NCI-H1105 treated with DMSO at 0.1 percent for 48 hours (cell line): ENCODE measurements at regions not wholly inside any gene's neighbourhood (a gene's known extent, or its start where the extent isn't known, plus 50 kb on each side); places are given as distances from the start of the nearest gene placed in this dataset.

Experiments
- DNase-seq: peaks from one replicate; lab custom pipeline; 2025; lab: John Stamatoyannopoulos, UW

DNA sequence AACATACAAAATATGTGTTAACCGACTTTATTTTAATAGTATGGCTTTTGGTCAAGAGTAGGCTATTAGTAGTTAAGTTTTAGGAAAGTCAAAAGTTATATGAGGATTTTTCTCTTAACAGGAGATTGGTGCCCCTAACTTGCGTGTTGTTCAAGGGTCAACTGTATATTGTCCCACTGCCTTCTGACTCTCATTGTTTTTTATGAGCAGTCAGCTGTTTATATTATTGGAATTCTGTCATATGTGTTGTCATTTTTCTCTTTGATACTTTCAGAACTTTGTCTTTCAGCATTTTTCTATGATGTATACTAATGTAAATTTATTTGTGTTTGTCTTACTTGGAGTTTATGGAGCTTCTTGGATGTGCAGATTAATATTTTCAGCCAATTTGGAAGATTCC is 142.1 kb upstream of the CMC1 start:
- no peak for DNase-seq

DNA sequence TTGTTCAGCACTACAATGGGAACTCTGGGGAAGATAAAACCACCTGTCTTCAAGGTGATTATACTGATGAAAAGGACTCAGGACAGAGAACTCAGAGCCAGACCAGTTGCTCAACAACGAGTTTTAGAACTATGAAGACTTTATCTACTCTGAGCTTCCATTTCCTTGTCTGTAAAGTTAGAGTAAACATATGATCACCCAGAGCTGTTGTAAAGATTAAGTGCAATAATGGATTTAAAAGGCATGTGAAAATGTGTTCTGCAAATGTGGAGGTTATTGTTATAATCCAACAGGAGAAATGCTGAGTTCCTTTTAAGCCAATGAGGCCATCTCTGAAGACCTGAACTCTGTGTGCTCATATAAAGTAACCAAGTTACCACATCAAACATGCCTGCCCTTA is 139.7 kb upstream of the CMC1 start:
- DNase-seq, result no peak

DNA sequence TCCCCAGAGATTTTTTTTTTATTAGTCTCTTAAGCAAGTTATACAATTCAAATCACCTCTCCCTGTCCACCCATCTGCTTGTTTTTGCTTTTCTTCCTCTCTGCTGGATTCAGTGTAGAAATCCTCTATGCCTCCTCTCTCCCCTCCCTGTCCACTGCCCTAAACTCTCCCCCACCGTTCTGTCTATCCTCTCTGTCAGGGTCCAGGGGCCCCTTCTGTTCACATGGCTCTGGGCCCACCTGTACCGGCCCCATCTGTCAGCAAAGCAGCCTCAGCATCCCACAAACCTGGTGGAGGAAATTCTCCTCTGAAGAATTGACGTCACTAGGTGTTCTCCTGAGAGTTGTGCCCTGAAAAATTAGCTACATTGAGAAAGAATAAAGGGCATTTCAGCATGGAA is 137.6 kb upstream of the CMC1 start:
- no peak for DNase-seq

DNA sequence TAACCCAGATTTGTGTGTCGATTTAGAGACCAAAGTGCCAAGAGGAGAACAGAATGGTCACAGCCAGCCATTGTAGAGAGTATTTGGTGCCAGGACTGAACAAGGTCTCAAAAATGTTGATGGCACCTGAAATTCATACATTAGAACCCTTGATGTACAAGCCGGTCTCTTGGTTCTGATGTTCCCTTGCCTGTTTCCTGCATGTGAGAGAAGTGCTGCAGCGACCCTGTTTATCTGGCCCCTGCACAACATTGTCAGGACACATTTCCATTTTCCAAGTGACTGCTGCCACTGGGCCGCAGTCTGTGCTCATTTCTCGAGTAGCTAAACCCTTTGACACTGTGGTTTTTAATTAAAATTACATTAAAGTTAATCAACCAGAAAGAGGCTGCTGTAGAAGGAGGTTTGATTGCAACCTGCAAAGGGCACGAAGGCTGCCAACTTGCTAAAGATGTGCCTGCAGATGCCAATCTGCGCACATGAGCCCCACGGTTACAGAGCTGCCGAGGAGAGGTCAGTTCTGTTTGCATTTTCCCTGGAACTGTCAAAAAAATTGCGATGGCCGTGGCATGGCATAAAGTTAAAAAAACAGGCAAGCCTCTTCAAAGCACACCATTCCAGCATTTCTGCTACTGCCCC is 136.4 kb upstream of the CMC1 start:
- no peak for DNase-seq

DNA sequence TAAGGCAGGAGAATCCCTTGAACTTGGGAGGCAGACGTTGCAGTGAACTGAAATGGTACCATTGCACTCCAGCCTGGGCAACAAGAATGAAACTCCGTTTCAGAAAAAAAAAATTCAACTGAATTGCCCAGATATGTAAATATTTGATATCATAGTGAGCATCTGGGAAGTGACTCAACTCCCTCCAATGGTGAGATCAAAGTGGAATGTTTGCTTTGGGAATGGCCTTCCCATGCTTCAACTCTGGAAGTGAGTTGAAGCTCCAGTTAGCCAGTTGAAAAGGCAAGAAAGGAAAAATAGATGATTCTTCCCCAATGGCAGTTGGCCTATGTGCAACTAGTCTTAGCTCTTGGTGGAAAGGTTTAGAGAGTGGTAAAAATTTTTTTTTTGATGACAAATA is 131.6 kb upstream of the CMC1 start:
- DNase-seq, result no peak

DNA sequence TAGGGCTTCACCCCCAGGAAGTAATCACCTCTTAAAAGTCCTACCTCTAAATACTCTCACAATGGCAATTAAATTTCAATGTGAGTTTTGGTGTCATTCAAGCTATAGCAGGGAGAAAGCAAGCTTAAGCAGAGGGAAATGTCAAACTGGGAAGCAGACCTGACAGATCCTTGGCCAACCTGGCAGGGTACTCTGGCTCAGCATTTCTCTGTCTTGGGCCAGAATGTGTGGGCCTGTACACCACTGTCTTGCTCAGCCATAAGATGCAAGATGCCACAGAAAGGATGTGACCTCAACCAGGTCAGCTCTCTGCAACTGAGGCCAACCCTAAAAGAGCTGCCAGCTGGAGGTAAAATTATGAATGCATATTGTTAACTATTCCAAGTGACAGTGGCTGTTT is 130.6 kb upstream of the CMC1 start:
- DNase-seq, result no peak

DNA sequence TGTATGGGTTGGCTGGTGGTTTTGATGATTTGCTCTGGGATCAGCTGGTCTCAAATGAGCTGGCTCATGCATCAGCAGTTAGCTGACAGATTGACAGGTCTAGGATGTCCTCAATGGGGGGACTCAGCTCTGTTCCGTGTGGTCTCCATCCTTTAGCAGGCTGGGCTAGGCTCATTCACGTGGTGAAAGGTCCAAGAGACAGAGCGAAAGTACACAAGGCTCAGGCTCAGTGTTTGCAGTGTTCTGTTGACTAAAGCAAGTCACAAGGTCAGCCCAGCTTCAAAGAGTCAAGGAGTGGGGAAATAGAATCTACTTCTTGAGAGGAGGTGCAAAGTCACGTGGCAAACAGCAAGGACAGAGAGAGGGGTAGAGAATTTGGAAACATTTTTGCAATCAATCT is 126.5 kb upstream of the CMC1 start:
- DNase-seq, result no peak

DNA sequence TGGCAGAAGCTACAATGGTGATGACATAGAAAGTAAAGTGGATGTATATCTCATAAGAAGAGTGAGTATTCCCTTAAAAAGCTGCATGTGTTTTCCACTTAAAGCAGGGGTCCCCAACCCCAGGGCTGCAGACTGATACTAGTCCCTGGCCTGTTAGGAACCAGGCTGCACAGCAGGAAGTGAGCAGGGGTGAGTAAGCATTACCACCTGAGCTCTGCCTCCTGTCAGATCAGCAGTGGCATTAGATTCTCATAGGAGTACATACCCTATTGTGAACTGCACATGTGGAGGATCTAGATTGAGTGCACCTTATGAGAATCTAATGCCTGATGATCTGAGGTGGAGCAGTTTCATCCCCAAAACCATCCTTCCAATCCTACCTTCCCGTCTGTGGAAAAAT is 126.1 kb upstream of the CMC1 start:
- DNase-seq, result no peak

DNA sequence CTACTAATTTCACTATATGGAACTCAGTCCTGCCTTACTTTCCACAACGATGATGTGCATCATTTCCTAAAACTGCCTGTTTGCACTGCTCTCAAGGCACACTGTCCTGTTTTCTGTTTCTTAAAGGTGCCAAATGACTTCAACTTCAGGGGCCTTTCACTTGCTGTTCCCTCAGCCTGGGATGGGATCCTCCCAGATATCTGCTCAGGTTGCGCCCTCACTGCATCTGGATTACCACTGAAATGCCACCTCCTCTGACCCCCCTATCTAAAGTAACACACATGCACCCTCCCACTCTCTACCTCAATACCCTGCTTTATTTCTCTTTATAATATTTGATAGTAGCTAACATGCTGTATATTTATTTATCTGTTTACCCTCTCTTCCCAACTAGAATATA is 123.8 kb upstream of the CMC1 start:
- no peak for DNase-seq

DNA sequence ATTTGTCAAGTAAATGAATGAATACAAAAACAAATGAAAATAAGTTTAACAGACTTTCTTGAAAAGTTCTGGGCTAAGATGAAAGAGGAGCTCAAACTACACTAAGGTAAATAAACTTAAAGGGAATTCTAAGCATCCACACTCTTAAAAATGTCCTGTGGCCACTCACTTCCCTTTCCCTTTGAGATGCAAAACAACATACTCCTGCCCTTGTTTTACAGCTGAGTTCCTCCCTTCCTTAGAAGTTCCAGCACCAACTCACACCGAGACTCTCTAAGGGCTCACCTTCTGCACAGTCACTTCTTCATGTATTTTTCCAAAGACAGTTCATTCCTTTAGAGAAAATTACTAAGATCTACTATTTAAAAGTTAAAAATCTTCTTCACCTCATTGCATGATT is 123.3 kb upstream of the CMC1 start:
- DNase-seq, result no peak

DNA sequence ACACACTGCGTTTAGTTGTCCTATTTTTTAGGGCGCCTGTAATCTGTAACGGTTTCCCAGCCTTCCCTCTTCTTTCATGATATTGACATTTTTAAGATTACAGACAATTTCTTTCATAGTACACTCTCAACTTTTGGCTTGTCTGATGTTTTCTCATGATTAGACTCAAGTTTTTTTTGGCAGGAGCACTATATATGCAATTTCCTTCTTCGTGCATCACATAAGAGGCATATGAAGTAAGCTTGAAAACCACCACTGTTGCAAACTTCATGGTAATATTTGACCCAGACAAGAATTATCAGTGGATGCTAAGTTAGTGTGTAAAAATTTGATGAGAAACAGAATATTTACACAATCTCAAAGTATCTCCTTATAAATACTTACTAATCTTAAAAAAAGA is 119.2 kb upstream of the CMC1 start:
- no peak for DNase-seq

DNA sequence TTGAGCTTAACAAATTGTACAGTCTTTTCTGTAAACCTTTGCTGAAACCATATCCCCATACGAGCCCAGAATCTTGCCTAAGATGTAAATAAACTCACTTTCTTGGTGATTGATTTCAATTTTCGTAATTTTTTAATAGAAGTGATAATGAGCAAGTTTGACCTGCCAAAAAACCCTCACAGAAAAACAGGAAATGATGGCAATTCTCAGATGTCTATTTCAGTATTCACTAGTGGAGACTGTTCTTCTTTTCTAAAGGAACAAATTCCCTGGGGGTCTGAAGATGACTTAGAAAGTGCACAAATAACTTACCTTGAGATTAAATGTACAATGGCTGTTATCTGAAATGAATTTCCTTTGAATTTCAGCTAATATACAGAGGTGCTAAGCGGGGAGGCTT is 116.5 kb upstream of the CMC1 start:
- no peak for DNase-seq

DNA sequence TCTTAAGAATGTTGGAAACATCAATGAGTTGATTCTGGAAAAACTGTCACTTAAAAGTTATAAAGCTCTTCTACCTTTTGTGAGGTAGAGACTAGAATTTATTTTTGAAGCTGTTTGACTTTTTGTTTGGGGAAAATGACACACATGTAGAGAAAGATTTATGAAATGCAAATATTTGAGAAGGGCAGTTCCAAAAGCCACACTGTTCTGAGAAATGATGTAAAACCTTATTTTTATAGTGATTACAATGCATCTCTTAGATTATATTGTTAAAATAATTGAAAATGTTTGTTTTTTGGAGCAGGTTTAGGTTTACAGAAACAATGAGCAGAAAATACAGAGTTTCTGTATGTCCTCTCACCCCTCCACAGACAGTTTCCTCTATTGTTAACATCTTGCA is 116.1 kb upstream of the CMC1 start:
- DNase-seq, result no peak

DNA sequence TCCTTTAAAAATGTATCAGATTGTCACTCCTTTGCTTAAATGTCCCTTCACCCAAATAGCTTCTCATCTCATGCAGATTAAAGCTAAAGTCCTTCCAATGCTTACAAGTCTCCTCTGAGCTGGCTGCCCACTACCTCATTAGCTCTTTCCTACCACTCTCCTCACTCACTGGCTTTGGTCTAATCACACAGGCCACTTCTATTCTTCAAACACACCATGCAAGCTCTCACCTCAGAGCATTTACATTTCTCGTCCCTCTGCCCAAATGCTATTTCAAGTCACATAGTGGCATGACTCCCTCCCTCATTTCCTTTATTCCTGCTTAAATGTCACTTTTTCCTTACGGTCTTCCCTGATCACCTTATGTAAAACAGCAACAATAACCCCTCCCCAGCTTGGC is 110.6 kb upstream of the CMC1 start:
- no peak for DNase-seq

DNA sequence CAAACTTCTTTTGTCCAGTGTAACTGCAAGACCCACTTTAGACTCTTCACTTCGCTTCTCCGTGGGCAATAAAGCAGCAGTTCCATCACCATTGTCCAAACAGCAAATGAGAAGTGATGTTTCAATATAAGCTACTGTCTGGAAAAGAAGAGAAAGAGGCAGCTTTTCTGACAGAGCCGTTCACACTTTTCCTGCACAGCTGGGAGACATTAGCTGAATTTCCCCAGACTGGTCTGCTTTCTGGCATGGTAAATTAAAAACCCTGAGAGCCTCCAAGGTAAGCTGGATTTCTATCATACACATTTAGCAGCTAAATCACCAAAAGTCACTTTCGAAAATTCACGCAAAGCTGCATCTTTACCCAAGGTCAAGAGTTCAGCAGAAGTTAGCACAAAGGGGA is 108.5 kb upstream of the CMC1 start:
- DNase-seq, result no peak

DNA sequence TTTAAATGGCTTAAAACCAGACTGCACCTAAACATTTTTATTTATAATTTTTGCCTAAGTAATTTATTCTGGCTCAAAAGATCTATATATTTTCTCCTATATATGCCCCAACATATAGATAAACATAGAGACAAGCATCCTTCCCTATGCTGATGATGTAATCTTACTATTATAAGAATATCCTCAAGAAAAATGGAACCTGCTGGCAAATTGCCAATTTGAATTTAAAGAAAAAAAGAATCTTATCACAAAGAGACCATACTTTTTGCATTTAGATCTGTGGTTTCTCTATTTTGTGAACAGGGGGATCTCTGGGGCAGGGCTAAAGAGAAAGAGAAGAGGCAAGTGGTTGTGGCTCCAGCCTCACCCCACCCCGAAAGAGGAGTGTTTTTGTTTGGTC is 107.2 kb upstream of the CMC1 start:
- DNase-seq, result no peak

DNA sequence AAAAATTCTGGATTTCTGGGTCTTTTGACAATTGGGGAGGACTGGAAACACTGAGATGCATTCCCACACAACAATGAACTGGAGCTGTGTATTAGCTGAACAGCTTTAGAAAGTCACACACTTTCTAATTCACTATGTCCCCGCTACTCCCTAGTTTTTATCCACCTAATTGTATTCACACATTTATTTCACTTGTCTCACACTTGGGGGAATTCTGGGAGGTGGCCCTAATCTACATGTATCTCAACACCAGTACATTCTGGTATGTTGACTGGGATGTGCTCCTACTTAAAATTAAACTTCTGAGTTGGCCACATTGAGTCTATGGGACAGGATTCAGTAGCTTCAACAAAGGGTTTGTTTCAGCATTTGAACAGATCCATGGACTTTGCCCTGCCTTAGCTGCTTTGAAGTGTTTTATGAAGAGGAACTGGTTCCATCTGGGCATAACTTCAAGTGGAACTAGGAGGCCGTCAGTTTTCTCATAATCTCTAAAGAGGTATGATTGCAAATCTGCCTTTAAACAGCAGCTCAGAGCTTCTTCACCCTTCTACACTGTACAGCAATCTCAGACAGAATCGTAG is 106.5 kb upstream of the CMC1 start:
- no peak for DNase-seq

DNA sequence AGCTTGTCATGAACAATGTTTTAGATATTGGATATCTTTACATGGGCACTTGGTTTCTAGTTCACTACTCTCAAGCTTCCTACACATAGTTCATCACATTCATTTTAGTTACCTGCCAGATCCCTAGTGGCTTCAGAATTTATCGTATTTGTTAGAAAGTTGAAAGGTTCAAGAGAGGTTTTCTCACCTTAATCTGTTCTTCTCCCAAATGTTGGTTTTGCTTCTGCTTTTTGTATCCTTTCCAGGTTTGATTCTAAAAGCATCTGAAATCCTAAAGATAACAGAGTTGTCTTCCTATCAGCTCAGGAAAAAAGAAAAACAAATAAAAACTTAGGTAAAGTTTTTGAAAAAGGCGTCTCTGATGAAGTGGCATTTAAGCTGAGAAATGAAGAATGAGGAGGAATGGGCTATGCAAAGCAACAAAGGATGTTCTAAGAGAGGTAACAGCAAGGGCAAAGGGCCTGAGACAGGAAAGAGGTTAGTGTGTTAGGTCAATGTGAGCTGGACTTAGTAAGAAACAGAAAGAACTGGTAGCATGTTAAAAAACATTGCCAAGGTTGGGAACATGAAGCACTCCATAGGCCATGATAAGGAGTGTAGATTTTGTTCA is 104.7 kb upstream of the CMC1 start:
- DNase-seq, result no peak

DNA sequence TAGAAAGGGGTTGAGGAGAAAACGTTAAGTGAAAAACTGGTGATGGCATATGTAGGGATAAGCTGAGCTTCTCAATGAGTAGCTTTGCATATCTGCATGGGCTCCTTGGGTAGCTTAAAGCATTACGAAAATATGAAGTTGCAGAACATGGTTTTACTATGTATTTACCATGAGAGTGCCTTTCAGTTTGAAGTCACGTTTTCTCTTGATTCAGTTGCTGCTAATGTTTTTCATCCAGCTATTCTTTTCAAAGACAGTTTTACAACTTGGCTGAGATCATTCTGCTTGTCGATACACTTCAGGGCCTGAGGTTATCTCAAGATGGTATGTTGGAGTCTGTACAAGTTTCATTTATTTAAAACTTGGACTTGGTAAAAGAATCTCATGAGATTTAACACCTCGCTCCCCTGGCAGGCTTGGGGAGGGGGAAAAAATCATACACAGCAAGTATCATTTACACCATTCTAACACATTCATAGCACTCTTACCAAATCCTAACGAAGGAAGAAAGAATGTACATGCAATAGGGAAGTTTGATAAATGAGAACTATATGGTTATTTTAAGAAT is 103.3 kb upstream of the CMC1 start:
- no peak for DNase-seq

DNA sequence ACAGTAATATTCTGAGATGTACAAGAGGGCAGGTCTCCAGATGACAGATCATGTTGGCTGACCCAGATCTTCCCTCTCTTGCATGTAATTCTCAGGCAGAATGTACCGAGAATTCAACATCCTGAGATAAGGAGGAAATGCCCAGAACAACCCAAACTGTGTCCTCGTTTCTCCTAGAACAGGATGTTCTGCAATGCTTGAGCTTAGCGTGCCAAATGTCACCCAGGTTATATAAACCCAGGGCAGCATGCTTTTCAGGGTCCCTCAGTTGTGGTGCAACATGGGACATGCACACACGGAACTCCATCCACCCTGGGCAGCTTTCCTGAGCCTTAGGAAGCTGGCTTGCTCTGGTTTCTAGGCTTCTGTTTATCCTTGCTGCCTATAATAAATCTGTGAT is 102.1 kb upstream of the CMC1 start:
- no peak for DNase-seq

DNA sequence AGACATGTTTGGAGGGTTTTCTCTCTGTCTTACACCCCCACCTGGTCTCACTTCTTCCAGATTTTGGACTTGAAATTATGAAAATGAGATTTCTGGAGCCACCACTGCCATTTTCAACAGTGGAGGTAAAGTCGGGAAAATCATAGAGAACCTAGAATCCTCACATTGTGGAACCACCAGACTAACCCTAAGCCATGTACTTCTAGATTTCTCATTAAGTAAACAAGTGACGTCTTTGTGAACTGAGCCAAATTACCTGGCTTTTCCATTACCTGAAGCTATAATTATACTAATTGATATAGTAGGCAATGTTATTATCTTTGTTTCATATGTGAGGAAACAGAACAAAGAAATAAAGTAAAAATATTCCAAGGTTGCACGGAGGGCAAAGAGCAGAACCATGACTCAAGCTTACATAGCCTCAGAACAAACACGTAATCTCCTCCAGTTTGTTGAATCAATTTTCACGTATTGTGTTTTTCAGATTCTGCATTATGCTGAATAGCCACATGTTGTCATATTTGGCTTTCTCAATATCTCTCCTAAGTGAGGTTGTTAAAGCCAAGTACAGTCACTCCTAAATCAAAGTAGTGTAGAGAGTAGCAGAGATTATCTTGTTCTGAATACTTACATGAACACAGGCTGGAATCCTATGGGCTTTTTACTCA is 101.3 kb upstream of the CMC1 start:
- DNase-seq, result peak; percentile 31

DNA sequence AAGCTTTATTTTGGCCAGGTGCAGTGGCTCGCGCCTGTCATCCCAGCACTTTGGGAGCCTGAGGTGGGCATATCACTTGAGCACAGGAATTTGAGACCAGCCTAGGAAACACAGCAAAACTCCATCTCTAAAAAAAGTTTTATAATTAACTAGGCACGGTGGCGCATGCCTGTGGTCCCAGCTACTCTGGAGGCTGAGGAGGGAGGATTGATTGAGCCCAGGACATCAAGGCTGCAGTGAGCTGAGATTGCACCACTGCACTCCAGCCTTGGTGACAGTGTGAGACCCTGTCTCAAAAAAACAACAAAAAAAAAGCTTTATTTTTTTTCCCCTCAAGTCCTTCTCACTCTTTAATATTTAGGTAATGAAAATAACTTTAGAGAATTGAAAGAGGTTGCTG is 100.8 kb upstream of the CMC1 start:
- DNase-seq, result no peak

DNA sequence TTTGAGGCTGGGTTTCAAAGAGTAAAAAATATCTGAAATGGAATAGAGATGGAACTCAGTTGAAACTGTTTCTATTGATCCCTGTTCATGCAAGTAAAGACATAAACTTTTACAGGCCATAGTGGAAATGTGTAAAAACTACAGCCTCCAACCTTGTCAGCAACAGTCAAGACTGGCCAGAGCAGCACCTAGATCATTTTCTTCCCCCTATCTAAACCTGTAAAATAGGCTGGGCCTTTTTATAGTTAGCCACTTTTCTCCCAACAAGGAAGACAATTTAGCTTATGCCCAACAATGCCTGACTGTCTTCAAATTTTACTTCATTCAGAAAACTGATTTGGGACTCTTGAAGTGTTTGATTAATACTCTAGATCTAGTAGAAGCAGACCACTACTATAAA is 91.5 kb upstream of the CMC1 start:
- no peak for DNase-seq
